SH-SY5Y (cell line): ENCODE measurements at regions not wholly inside any gene's neighbourhood (a gene's known extent, or its start where the extent isn't known, plus 50 kb on each side); places are given as distances from the start of the nearest gene placed in this dataset.

Experiments used
- GATA2 ChIP-seq: IDR thresholded peaks from 2 replicates; pipeline ENCODE4 v1.6.1; 2011; ENCODE audit warnings: mild to moderate bottlenecking, low read depth, low read length
- GATA3 ChIP-seq: IDR thresholded peaks from 2 replicates; pipeline ENCODE4 v1.6.1; 2011; ENCODE audit warnings: low read depth, mild to moderate bottlenecking, low read length, moderate library complexity

DNA sequence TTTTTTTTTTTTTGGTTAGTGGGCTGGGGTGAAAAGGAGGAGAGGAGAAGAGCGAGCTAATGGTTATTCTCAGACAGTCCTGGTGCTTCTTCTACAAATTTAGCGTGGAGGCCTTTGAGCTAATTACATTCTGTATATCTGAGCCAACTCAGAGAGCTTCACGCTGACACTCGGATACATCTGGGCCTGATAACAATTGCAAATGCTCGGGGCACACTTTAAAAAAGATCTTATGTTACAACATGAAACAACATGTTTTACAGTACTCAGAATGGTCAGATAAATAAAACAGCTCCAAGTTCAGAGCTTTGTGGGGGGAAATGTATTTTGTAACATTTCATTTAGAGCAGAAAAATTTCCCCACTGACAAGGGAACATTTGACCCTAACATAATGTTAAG, 966.9 kb upstream of the NR2F2 start:
- TF ChIP-seq GATA3 (no peak), GATA2 (no peak)

DNA sequence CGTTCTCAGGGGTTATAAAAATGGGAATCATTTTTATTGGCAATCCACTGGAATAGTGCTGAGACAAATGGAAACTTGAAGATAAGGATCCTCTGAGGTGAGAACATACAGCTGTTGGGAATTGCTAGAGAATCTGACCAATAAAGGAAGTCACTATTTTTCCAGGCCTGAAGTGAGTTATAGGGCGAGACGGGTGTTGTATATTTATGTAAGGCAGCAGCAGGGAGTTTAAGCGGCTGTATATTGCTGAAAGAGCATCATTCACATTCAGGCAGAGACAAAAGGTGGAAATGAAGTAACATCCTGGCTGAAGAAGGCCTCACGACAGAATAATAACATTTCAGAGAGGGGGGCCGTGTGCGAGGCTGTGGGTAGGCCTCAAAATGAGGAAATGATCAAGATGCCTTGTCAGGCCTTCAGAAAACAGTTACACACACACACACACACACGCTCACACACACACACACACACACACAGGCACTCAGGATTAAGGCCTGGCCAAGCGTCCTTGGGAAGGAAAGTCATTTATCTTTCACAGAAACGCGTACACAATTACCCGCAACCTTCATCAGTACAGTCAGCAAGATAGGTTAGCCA, 964.9 kb upstream of the NR2F2 start:
- TF ChIP-seq GATA3 (no peak), GATA2 (no peak)

DNA sequence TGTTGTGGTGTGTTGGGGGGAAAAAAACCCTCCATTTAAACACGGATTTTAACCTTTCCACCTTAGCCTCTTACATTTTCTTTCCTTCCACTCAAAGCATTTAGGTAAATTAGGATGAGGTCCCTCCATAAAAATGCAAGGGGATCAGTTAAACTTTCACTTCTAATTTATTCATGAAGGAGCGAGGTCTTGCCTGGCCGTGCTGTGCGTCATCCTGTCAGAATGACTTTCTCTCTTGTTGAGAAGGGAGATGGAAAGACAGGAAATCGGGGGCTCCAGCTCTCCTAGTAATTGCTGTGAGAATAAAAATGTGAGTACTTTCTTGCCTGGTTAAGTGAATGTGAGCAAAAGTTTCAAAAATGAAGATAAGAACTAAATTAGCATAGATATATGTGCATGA, 962.3 kb upstream of the NR2F2 start:
- TF ChIP-seq GATA3 = no peak
- TF ChIP-seq GATA2 = no peak

DNA sequence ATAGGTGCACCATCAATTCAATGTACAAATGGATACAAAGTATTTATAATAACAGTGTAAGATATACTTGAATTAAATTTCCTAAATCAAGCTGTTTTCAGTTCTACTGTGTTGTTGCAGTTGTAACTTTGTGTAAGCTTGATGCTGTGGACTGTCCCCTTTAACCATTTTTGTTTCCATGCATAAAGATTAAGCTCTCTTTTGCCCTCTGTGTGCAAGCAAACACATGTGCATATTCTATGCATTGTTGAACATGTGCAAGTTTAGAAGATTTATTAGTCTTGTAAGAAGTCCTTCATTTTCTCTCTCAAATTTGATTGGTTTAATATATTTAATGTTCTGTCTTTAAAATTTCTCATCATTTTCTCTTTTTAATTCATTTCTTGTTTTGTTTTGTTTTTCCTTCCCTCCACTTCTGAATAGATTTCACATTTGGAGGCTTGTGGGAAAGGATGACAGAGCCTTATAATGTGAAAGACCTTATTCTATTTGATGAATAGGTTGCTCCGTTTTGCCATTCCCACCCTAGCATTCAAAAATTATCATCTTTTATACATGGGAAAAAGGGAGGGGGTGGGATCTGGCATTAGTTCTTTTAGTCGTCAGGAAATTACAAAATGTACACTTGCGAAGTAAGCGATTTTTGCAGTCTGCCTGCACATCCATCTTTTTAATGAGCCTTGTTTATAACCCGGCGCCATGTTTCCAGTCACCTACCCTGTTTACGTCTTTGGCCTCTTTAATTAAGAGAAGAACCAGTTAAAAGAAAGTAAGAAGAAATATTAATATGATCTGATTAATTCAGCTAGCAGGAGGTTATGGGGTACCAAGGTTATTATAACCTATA, 961.5 kb upstream of the NR2F2 start:
- TF ChIP-seq GATA2 (no peak), GATA3 (no peak)

DNA sequence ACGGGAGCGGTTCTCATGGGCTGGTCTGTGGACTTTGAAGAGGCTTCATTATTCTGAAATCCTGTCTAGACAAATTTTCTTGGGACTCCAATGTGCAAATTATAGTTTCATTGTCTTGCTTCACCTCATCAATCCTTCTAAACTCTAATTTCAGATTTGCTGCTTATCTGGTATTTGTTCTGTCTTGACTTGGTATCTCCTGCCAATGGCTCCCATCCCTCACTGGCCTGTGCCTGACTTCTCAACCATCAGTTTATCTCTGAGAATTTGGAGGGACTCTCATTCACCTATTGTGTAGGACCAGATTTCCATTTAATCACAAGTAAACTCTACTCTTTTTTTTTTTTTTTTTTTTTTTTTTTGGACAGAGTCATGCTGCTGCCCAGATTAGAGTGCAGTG, 960.2 kb upstream of the NR2F2 start:
- TF ChIP-seq GATA3 = no peak
- no peak for TF ChIP-seq GATA2

DNA sequence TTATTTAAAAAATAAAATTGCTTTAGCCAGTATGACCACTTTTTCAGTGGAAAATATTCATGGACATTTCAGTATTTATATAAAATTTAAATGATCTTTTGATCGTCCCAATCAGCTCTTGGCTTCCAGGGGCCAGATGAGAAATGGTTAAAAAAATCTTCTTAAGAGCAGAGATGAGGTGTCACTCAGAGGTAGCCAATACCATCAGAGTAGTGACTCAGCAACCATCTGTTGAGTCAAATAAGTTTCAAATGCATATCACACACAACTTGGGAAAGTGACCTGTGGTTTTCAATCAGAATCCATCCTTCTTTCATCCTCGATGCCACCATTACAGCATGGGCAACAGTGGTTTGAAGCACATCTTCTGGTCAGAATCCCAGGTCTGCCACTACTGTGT, 958.8 kb upstream of the NR2F2 start:
- TF ChIP-seq GATA3 (no peak), GATA2 (no peak)

DNA sequence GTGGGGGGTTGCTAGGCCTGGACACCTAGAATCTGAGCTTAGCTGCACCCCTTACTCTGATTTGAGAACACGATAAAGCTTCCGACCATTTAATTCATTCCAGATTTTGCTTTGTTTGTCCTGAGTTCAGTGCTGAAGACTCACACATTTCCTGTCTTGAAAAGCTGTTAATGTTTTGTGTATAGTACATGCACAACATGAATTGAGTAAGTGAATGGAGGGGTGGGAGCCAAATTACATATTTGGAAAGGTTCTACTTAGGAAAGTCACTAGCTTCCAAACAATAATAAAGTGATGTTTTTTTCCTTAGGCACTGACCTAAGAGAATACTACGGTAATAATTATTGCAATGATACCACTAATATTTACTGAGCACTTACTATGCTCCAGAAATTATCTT, 955.2 kb upstream of the NR2F2 start:
- no peak for TF ChIP-seq GATA3
- TF ChIP-seq GATA2 = no peak

DNA sequence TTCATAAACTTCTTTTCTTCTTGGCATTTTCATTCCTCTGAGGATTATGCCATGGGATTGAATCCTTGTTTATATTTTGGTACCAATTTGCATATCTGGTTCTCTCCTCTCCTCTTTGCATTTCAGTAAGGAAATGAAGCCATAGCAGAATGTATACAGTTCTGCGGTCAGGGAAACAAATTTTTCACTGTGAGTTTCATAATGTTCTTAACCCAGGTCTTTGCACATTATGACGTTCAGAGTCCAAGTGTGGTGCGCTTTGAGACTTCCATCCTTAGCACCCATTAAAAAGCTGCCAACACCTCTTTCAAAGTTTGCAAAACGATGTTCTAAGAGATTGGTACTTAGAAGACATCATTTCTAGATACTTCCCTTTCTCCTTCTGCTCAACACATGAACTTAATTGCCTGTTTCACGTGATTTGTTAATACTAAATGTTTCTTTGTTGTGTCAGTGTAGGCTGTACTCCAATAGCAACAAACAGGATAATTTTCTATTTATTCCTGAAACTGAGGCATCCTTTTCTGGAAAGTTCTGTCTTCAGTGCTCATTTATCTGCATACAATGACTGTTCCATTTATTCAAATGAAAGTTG, 953.1 kb upstream of the NR2F2 start:
- no peak for TF ChIP-seq GATA3
- no peak for TF ChIP-seq GATA2

DNA sequence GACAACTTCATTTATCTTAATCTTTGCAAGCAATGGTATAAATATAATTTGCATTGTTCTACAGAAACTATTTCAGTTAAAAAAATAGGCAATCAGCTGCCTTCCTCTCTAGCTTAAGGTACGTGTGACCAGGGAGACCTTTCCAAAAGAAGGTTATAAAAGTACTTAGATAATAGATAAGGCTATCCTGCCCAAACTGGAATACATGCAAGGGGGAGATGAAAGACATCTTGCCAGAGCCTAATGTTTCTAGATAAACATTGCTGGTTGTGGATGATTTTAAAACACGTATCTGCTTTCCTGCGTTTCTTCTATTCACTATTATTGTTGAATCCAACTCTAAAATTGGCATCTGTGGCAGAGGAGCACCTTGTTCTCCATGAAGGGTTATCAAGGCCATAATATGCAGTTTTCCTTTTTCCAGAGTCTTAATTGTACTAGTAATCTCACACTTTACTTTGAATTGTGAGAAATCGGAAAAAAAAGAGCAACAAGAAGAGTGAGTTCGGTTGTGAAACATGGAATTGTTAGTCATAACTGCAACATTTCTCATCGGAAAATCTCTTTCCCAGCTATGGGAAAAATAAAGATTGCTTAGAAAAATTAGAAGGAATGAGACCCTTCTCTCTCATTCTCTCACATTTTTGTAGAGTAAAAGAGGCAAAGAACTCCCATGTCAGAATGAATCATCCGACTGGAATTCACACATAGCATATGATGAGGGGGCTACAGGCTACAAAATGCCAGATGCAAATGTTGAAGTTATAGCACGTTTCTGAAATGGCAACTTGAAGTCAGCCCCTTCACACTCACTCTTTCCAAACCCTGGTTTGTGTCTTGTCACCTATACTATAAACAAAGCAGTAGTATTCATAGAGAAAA, 936.1 kb upstream of the NR2F2 start:
- TF ChIP-seq GATA2 (no peak), GATA3 (no peak)

DNA sequence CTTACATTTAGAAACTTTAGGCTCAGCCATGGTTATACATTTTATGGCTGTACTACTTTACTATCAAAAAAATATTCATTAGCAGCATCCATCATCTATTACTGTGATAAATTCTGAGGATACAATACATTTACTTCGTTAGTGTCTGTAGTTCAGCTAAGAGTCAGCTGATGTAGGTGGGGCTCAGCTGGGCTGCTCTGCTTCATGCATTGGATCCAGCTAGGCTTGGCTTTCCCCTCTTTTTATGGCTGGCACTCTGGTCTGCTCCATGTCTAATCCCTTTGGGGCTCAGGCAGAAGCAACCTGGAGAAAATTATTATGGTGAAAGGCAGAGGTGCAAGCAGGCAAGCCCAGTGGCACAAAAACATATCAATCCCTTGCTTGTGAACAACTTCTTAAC, 930.1 kb upstream of the NR2F2 start:
- TF ChIP-seq GATA3 (no peak), GATA2 (no peak)

DNA sequence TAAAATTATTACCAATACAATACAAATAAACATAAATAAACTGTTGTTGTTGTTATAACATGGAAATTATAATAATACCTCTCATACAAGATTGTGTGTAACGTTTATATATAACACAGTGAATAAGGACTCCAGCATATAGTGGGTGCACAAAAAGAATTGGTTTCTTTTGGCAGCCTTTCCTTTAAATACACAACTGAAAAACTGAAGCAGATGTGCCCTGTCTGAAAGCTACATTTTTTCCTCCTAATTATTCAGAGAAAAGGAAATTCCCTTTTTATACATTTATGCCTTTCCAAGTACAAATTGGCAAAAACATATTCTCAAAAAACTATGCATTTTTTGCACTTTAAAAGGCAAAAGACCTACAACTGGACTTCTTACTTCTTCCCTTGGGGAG, 928.9 kb upstream of the NR2F2 start:
- TF ChIP-seq GATA3 = no peak
- no peak for TF ChIP-seq GATA2

DNA sequence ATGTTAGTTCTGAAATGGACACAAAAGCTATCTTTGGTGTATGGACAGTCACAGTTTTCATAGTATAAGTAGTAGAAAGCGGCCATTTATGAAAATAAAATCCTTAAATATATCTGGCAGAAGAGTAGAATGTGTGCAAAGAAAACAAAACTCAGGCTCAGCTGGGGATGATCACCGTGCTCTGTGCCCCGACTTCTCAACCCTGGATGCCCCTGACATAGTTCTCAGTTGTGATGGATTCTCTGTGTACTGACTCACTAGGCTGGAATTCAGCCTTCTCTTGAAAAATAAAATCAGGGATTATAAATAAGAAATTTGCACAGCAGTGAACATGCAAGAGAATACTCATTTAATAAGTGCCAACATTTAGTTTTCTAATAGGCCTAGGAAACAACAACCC, 925.1 kb upstream of the NR2F2 start:
- TF ChIP-seq GATA2 = no peak
- no peak for TF ChIP-seq GATA3

DNA sequence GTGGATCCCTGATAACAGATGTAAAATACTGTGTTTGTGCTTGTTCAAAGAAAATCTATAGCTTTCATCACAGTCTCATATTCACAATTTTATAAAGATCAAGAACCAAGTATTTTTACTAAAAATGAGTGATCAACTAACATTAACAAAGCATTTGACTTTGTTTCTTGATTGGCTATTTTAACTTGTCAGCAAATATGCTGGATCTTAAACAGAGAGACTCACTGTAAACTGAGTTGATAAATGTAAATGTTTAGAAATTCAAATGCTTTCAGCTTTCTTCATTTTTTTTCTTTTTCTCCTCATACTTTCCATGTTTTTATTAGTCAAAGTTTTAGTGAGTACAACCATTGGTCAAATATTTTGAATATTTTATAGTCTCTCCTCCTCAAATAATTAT, 923.0 kb upstream of the NR2F2 start:
- TF ChIP-seq GATA3 (no peak), GATA2 (no peak)

DNA sequence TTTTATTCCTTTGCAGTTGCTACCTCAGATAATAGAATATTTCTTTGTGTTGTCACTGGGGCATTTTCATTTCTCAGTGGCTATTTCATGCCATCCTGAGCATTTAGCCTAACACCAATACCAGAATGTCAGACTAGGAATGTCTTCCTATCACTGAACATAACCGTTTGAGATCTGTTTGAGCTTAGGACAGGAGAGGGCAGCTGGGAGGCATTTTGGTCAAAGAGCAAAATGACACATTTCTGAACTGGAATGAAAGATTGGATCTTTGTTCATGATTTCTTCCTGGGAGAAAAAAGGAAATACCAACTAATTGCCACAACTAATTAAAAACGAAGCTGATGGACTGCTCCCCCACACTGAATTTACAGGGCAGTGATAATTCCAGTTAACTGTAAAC, 921.3 kb upstream of the NR2F2 start:
- no peak for TF ChIP-seq GATA2
- no peak for TF ChIP-seq GATA3

DNA sequence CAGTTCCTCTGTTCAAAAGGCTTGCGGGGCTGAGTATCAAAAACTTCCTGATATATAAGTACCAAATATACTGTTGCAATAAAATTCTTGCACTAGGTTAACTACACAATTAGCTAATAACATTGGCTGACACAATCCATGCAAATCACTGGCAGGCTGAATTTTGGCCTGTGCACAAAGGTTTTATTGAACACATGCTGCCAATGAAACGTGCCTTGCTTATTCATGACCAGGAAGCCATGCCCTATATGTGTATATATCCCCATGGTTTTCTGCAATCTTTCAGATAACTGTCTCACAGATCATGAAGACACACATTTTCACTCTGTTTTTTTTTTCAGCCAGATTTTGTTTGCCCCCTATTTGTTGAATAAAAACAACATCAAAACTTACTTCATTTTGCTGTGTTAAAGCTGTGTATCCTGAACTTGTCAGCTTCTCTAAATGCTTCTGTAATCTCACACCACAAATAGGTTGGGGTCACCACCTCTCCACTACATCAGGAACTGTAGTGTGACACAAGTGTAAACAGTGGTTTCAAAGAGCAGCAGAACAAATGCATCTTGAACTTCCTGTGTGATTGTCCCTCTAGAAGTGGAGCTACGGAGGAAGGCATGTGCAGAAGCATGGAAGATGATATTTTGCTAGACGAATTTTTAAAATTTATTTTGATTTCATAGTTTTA, 920.7 kb upstream of the NR2F2 start:
- TF ChIP-seq GATA2 (no peak), GATA3 (no peak)
